ENCODE measurements at regions not wholly inside any gene's neighbourhood (a gene's known extent, or its start where the extent isn't known, plus 50 kb on each side); places are given as distances from the start of the nearest gene placed in this dataset.

- DNase-seq, result peak in 1 of 3 donors; percentile 24
Observed at GRCh38 chr16:52650789-52651188, 103.8 kb upstream of the TOX3 start.

DNA sequence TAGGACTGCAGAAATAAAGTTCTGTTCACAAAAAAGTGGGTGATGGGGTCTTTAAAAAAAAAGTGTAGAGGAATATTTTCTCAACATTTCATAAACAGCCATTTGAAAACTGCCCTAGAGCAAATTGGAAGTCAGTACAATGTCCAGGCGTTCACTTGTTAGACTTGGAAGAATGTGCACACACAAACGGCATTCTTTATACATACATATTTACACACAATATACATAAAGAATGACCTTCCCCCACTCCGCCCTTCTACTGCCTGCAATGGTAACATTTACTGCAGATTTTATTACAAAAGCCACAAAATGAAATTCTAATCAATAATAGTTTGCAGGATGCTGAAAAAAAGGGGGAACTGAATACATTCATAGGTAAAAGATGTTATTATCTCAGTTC lies 103.4 kb upstream of the TOX3 start:
- no peak for DNase-seq

- DNase-seq, result no peak
Observed at GRCh38 chr16:52649870-52650269, 102.9 kb upstream of the TOX3 start.

GRCh38 chr16:52647588-52647987 lies 100.6 kb upstream of the TOX3 start:
- DNase-seq, result no peak

DNA sequence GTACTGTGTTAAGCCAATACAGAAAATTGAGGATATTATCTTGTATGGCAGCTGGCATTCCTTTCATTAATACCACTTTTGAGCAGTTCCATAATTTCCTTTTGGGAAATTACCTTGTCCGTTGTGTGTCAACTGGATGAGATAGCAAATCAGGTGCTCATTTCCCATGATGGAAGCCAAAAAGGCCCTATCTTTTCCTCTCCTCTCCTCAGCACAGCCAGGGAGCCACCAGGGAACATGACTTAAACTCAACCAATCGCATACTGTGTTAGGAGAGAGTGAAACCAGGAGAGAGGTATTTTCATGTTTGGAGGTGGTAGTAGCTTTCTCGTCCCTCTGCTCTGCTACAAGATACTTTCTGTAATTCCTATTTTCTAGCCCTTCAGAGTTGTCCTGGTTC lies 96.1 kb upstream of the TOX3 start:
- DNase-seq, result no peak

- DNase-seq, result peak in 1 of 3 donors; percentile 13
Observed at GRCh38 chr16:52634528-52634927, 87.6 kb upstream of the TOX3 start.

DNA sequence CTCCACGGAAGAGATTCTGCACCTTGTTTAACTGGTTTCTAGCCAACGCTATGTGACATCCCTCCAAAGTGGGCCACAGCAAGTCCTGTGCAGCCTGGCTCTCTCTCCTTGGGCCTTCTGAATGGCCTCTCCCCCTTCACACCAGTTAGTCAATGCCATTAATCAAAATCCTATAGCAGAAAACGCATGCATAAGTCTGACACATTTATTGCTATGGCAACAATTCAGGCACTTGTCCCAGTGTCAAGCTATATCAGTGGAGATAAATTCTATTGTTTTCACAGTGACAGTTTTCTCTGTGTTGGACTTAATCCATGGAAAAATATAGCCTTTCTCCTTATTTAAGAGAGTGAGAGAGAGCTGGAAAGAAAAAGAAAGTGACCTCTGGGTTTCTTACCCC lies 87.2 kb upstream of the TOX3 start:
- peak; percentile 8 to 40 (median 13) for DNase-seq

GRCh38 chr16:52633230-52633629 lies 86.3 kb upstream of the TOX3 start:
- no peak for DNase-seq

GRCh38 chr16:52631711-52632110 lies 84.8 kb upstream of the TOX3 start:
- no peak for DNase-seq

- no peak for DNase-seq
Observed at GRCh38 chr16:52630711-52631110, 83.8 kb upstream of the TOX3 start.

DNA sequence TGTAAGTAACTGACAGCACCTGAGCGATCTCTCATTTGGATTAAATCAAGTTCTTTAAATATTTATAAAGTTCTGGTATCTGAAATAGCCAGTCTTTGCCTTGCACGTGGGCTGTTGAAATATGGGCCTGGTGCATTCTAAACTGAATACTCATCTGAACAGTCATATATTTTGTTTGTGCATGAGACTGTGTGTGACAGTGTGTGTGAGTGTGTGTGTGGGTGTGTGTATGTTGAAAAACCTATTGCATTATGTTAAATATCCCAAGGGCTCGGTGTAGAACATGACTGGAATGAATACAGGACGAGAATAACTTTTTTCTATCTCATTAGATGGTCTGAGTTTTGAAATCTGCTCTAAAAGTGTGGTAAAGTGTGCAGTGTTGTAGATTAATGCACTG lies 82.4 kb upstream of the TOX3 start:
- DNase-seq, result peak in 2 of 3 donors; percentile 1 to 39

GRCh38 chr16:52624891-52625290 lies 77.9 kb upstream of the TOX3 start:
- DNase-seq, result no peak

GRCh38 chr16:52621651-52622050 lies 74.7 kb upstream of the TOX3 start:
- DNase-seq, result no peak

DNA sequence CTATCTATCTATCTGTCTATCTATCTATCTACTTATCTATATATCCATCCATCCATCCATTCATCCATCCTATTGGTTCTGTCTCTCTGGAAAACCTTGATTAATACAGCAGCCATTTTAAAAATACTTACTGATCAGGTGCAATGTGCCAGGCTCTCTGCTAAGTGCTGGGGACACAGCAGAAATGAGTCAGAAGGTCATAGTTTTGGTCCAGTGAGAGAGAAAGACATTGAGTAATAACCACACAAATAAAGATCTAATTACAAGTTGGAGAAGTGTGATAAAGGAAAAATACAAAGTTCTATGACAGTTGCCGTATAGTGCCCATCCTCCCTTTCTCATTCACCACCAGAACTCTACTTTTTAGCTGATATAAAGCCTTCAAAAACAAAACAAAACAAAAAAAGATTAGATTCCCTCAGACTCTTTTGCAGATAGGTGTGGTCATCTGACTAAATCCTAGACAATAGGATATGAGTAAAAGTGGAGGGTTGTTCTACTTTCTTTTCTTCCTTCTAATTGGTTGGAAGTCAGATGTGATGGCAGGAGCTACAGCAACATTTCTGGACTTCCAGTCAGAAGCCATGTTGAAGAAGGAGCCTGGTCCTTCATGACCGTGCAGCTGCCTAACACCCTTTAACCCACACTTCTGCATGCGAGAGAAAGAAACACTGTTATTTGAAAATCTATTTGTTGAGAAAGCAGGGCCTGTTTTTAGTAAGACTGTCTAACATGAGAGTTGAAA lies 72.0 kb upstream of the TOX3 start:
- no peak for DNase-seq

DNA sequence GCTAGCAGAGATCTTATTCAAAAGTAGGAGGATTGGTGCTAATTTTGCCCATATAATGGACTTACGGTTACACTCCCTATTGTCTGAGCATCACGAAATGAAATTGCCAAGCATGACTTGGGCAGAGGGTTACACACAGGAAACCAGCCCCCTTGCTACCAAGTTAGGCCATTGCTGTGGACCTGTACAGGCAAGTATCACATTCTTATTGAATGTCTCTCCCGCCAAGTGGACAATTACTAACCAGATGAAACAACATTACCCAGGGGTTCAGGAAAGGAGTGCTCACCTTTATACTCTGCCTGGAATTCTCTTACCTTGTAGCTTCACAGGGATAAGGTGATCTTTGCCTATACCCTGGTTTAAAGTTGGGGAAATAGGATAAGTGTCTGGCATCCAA lies 70.6 kb upstream of the TOX3 start:
- DNase-seq, result no peak

DNA sequence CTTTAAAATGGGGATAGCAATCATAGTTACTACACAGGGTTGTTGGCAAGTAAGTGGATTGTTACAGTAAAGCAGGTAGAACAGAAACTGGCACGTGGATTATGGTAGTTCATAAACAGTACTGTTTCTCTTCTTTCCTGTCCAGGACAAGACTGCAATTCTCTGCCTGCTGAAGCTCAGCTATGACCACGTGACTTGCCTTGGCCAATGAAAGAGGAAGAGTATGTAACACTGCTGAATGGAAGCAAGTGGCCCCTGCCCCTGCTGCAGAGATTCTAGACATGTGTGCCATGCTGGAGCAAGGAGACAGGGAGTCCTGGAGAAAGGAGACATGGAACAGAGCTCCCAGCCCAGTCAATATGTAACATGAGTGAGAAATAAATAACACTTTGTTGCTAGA lies 66.6 kb upstream of the TOX3 start:
- DNase-seq, result no peak

GRCh38 chr16:52611817-52612673 lies 65.1 kb upstream of the TOX3 start:
- no peak for DNase-seq

- DNase-seq, result no peak
Observed at GRCh38 chr16:52603015-52603414, 56.1 kb upstream of the TOX3 start.

DNA sequence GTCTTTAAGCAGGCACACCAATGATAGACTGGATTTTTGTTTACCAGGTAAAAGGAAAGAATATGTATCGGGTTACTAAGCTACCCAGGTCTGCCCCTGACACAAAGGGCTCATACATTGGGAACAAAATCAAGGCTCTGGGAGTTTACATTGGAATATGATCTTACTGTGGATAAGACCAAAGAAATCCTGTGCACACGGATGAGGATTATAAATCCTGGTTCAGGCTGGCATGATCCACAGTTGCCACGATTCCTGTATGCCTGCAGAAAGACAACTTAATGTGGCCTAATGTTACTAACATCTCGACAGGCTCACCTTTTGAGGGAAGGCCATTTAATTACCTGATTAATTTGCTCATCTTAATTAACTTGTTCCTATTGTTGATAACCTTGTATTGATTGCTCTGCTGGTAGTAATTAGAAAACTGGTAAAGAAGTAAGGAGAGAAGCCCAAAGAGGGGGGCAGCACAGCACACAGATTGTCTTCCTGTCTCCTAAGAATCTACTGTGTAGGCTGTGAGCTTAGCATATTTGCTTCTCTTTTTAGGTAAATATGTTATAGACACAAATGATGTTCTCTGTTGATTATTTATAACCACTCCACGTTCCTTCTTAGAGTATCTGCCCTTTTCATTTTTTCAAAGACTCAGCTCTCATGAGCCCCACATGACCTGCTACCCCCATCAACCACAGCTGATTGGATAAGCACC lies 51.0 kb upstream of the TOX3 start:
- DNase-seq, result no peak

- DNase-seq, result no peak
Observed at GRCh38 chr16:52597073-52597771, 50.3 kb upstream of the TOX3 start.
